GM06990 (cell line): ENCODE measurements at regions not wholly inside any gene's neighbourhood (a gene's known extent, or its start where the extent isn't known, plus 50 kb on each side); places are given as distances from the start of the nearest gene placed in this dataset.

Source experiments
- DNase-seq: peaks from one replicate; pipeline ENCODE4 v3.0.0-alpha.2; 2011; ENCODE audit not compliant: insufficient read length; ENCODE audit errors: extremely low read depth
- H3K27me3 ChIP-seq: replicated peaks from 2 replicates; pipeline ENCODE4 v1.6.0; 2011; ENCODE audit warnings: low read length; ENCODE audit not compliant: control insufficient read depth, insufficient read depth
- H3K36me3 ChIP-seq: 2 replicates; pipeline ENCODE4 v1.5.1; 2011; ENCODE audit warnings: low read length; ENCODE audit not compliant: control insufficient read depth, insufficient read depth
- H3K4me3 ChIP-seq: replicated peaks from 2 replicates; pipeline ENCODE4 v1.5.1; 2011; ENCODE audit warnings: low read depth, mild to moderate bottlenecking, control low read depth, low read length
- CTCF ChIP-seq: IDR thresholded peaks from 2 replicates; pipeline ENCODE4 v1.5.1; 2011; ENCODE audit warnings: low read length, control low read depth, mild to moderate bottlenecking, inconsistent platforms; ENCODE audit not compliant: insufficient read depth, poor library complexity, severe bottlenecking

- TF ChIP-seq CTCF: no peak
- no peaks in the 10 kb centered on the region for H3K36me3 ChIP-seq
- H3K27me3 ChIP-seq: no peaks in the 10 kb centered on the region
- DNase-seq: no peak
- H3K4me3 ChIP-seq: no peak overlapping the region
These were observed 1013.7 kb upstream of the CNTN5 start for GRCh38 chr11:98007072-98007471.

GRCh38 chr11:98027652-98028051 is 993.1 kb upstream of the CNTN5 start:
- no peak for DNase-seq
- H3K27me3 ChIP-seq: no peaks in the 10 kb centered on the region
- no peak for TF ChIP-seq CTCF

GRCh38 chr11:98029832-98030231 is 990.9 kb upstream of the CNTN5 start:
- TF ChIP-seq CTCF: no peak
- H3K27me3 ChIP-seq: no peaks in the 10 kb centered on the region
- DNase-seq: no peak
- H3K36me3 ChIP-seq: no peaks in the 10 kb centered on the region
- H3K4me3 ChIP-seq: no peak overlapping the region

More at GRCh38 chr11:98027652-98028051, 993.1 kb upstream of the CNTN5 start:
- no peaks in the 10 kb centered on the region for H3K36me3 ChIP-seq
- H3K4me3 ChIP-seq: no peak overlapping the region

GRCh38 chr11:98036810-98037209 is 983.9 kb upstream of the CNTN5 start:
- H3K27me3 ChIP-seq: no peaks in the 10 kb centered on the region
- TF ChIP-seq CTCF: no peak
- DNase-seq: no peak
- H3K36me3 ChIP-seq: no peaks in the 10 kb centered on the region
- no peak overlapping the region for H3K4me3 ChIP-seq

GRCh38 chr11:98040061-98040808 is 980.5 kb upstream of the CNTN5 start:
- DNase-seq: no peak
- no peak for TF ChIP-seq CTCF
- Histone ChIP-seq H3K36me3 (no peaks in the 10 kb centered on the region), H3K4me3 (no peak overlapping the region), H3K27me3 (no peaks in the 10 kb centered on the region)
